Heart right ventricle (tissue), 16 donors: ENCODE measurements at regions not wholly inside any gene's neighbourhood (a gene's known extent, or its start where the extent isn't known, plus 50 kb on each side); places are given as distances from the start of the nearest gene placed in this dataset.

ENCODE experiments used
- ATAC-seq, 8 donors: fragments of 200-7000 bp; cut with Tn5 transposase; one replicate each; pipeline ENCODE4 v1.9.1; 2020; ENCODE audit warnings: mild to moderate bottlenecking in 8 of 8, moderate library complexity in 8 of 8, moderate number of reproducible peaks in 1 of 8
- DNase-seq, 2 donors: peaks; one replicate each; pipeline ENCODE4 v3.0.0-alpha.2; 2020
- H3K27ac ChIP-seq, 10 donors: fragments of 200-600 bp; sonication (generic) in 2 of 10; one replicate each; pipeline versions ENCODE4 v1.5.0 to v1.8.0; 2020 to 2022; ENCODE audit warnings: mild to moderate bottlenecking in 3 of 10
- H3K27me3 ChIP-seq, 7 donors: fragments of 200-600 bp; one replicate each; pipeline ENCODE4 v1.8.0; 2021 to 2022; ENCODE audit warnings: mild to moderate bottlenecking in 2 of 7
- H3K36me3 ChIP-seq, 9 donors: fragments of 200-600 bp; sonication (generic) in 1 of 9; one replicate each; pipeline versions ENCODE4 v1.5.0 to v1.8.0; 2020 to 2022; ENCODE audit warnings: mild to moderate bottlenecking in 2 of 9
- H3K4me1 ChIP-seq, 9 donors: fragments of 200-600 bp; sonication (generic) in 1 of 9; one replicate each; pipeline versions ENCODE4 v1.5.0 to v1.8.0; 2020 to 2022; ENCODE audit warnings: mild to moderate bottlenecking in 4 of 9
- H3K4me3 ChIP-seq, 10 donors: fragments of 200-600 bp; sonication (generic) in 2 of 10; one replicate each; pipeline versions ENCODE4 v1.5.0 to v1.8.0; 2020 to 2022; ENCODE audit warnings: mild to moderate bottlenecking in 7 of 10, moderate library complexity in 2 of 10
- H3K9me3 ChIP-seq, 11 donors: fragments of 200-600 bp in 10 of 11; sonication (generic) in 2 of 11; one replicate each; pipeline versions ENCODE4 v1.5.0 to v1.8.0; 2013 to 2022; ENCODE audit warnings: mild to moderate bottlenecking in 2 of 11, control low read depth in 1 of 11, moderate library complexity in 1 of 11
- CTCF ChIP-seq, 9 donors: fragments of 200-600 bp; sonication (generic) in 2 of 9; IDR thresholded peaks; one replicate each; pipeline versions ENCODE4 v1.5.0 to v1.8.0; 2021 to 2022; ENCODE audit warnings: antibody characterized with exemption in 9 of 9, mild to moderate bottlenecking in 5 of 9, moderate library complexity in 1 of 9
- WGBS, 2 donors: extraction: QIAGEN DNeasy Blood & Tissue Kit; methylation state at CpG; one replicate each; pipeline ENCODE4 v1.1.7; 2013; ENCODE audit warnings: inconsistent platforms in 1 of 2; 5-methylcytosine and 5-hydroxymethylcytosine counted together
- intact Hi-C, 10 donors: fragments of 100-400 bp; cut with DNase I; formaldehyde crosslinking; loops; one replicate each; pipeline versions ENCODE4 v1.11.1 to v1.14.2; 2022
- donor health status: Arrhythmogenic right ventricular cardiomyopathy.
- donor health status: ischemic (EF 13 %, LVEDD 7.1; RV severe dilation, severe dysfunction).
- donor health status: healthy with polysubstance abuse.
- donor health status: DM: no; HTN: yes; CAD: no.
- donor health status: DM: no; HTN: no; CAD: no.
- donor health status: ischemic (EF 25% LVEDD 6.9; RV normal size, moderate dysfunction).
- donor health status: ischemic (EF 25% LVEDD 5.7; RV mildly dilated, moderate dysfunction).
- donor health status: healthy.
- donor health status: DM: yes; HTN: yes; CAD: no.
- donor health status: Ischemic cardiomyopathy.
- donor health status: ischemic (EF 35%, LVEDD 5.7; RV mildly dilated, moderate dysfunction).
- donor health status: nonischemic (EF 11% LVEDD 7.7; RV severe dilation, severe dysfunction).
- donor health status: DM: yes; HTN: yes; CAD: no.
- donor health status: PGD.
- donor health status: ischemic (EF 29% LVEDD 5.4; RV normal size, mild dysfunction).
- donor health status: nonischemic (EF 23%, LVEDD 6.1; RV moderate dilation, normal function).

- H3K36me3 ChIP-seq, result no peaks in the 10 kb centered on the region
- H3K27ac ChIP-seq, result no peak overlapping the region
- DNase-seq, result no peak
- WGBS, 2 donors, result 89 to 93% methylated on average over 2 of the region's 2 CpGs
- H3K9me3 ChIP-seq, result peaks cover 0 to 7% (median 0%) of the 10 kb centered on the region in 11 donors
- H3K4me3 ChIP-seq, result no peak overlapping the region
- no peaks in the 10 kb centered on the region for H3K4me1 ChIP-seq
- peaks cover 0 to 11% (median 0%) of the 10 kb centered on the region in 7 donors for H3K27me3 ChIP-seq
- intact Hi-C loops, result no loop called here
- ATAC-seq, result no peak
- no peak for TF ChIP-seq CTCF (IDR thresholded peaks at IDR 0.05)
Observed at GRCh38 chr2:128701418-128701817, 382.8 kb upstream of the HS6ST1 start.

DNA sequence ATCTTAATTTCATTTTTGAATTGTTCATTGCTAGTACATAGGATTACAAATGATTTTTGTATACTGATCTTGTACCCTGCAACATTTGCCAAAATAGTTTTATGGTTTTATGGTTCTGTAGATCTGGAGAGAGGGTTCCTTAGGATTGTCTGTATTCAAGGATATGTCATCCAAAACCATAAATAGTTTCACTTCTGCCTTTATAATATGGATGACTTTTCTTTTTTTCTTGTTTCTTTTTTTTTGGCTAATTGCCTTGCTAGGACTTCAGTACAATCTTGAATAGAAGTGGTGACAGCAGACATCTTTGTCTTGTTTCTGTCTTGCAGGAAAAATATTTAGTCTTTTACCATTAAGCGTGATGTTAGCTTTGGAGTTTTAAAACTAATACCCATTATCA is 383.9 kb upstream of the HS6ST1 start:
- peaks cover 0 to 11% (median 0%) of the 10 kb centered on the region in 7 donors for H3K27me3 ChIP-seq
- H3K36me3 ChIP-seq, result no peaks in the 10 kb centered on the region
- no peak overlapping the region for H3K4me3 ChIP-seq
- peaks cover 0 to 15% (median 4%) of the 10 kb centered on the region in 11 donors for H3K9me3 ChIP-seq
- WGBS, 2 donors, result 51 to 64% methylated on average over 1 of the region's 1 CpG
- ATAC-seq (no peak), DNase-seq (no peak)
- H3K4me1 ChIP-seq, result no peaks in the 10 kb centered on the region
- TF ChIP-seq CTCF (IDR thresholded peaks at IDR 0.05), result no peak
- intact Hi-C loops, result no loop called here
- no peak overlapping the region for H3K27ac ChIP-seq

- intact Hi-C loops, result no loop called here
- Histone ChIP-seq H3K36me3 (no peaks in the 10 kb centered on the region), H3K4me3 (no peak overlapping the region), H3K4me1 (peaks cover 0 to 7% (median 0%) of the 10 kb centered on the region in 9 donors), H3K27me3 (peaks cover 0 to 8% (median 0%) of the 10 kb centered on the region in 7 donors), H3K9me3 (peaks cover 0 to 34% (median 18%) of the 10 kb centered on the region in 11 donors), H3K27ac (no peak overlapping the region)
- ATAC-seq, result no peak
- DNase-seq, result no peak
- TF ChIP-seq CTCF (IDR thresholded peaks at IDR 0.05), result no peak
Observed at GRCh38 chr2:128708106-128708816, 389.6 kb upstream of the HS6ST1 start.

DNA sequence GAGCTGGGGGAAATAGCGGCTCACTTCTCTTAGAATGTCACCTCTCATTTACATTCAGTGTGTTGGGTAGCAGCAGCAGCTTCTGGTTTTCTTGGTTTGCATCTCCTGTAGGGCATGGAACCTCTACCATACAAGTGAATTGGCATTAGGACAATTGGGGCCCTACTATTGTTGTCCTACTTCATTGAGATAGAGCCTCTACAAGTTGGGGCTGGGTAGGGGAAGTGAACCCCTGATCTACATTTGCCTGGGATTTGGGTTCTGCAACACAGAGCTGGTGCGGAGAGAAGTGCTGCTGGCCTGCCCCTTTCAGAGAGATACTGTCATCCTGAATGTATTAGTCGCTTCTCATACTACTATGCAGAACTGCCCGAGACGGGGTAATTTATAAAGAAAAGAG is 391.6 kb upstream of the HS6ST1 start:
- no peak overlapping the region for H3K4me3 ChIP-seq
- 95 to 98% methylated on average over 5 of the region's 5 CpGs for WGBS, 2 donors
- peaks cover 0 to 29% (median 18%) of the 10 kb centered on the region in 11 donors for H3K9me3 ChIP-seq
- H3K27ac ChIP-seq, result no peak overlapping the region
- intact Hi-C loops, result loop anchor here in 1 of 10 donors (2.0 kb wide), 1 partner anchor 47 kb away; no protein-coding TSS in a partner anchor
- ATAC-seq (no peak), DNase-seq (no peak)
- H3K27me3 ChIP-seq, result peaks cover 0 to 14% (median 0%) of the 10 kb centered on the region in 7 donors
- H3K36me3 ChIP-seq, result no peaks in the 10 kb centered on the region
- H3K4me1 ChIP-seq, result peaks cover 0 to 11% (median 0%) of the 10 kb centered on the region in 9 donors
- no peak for TF ChIP-seq CTCF (IDR thresholded peaks at IDR 0.05)
